ENCODE measurements at regions not wholly inside any gene's neighbourhood (a gene's known extent, or its start where the extent isn't known, plus 50 kb on each side); places are given as distances from the start of the nearest gene placed in this dataset.

DNA sequence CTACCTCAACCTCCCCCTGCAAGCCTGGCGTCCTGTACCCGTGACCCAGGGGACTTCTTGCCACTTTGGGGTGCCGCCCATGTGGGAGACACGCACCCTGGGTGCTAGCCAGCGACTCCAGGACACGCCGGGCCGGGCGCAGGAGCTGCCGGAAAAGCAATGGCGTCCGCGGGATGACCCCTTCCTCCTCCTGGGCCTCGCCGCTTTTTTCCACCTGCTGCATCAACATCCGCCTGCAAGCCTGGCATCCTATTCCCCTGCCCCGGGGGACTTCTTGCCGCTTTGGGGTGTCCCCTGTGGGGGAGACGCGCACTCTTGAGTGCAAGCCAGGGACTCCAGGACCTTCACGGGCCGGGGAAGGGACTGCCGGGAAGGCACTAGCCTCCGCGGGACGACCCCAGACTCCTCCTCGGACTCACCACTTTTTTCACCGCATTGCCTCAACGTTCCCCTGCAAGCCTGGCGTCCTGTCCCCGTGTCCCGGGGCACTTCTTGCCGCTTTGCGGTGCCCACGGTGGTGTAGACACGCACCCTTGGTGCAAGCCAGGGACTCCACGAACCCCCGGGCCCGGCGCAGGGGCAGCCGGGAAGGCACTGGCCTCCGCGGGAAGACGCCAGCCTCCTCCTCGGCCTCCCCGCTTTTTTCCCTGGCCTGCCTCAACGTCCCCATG lies 237.8 kb downstream of the TUBA3C start:
- TF ChIP-seq ZNF565 (CRISPR knock-in tag; conservative IDR thresholded peaks at IDR 0.05; ENCODE audit: low read depth) (no peak), PATZ1 (CRISPR knock-in tag; IDR thresholded peaks at IDR 0.05; ENCODE audit: borderline replicate concordance) (no peak)
